Ascending aorta (tissue), 2 donors: ENCODE measurements at regions not wholly inside any gene's neighbourhood (a gene's known extent, or its start where the extent isn't known, plus 50 kb on each side); places are given as distances from the start of the nearest gene placed in this dataset.

Experiments
- DNase-seq, 2 donors: peaks; one replicate each; pipeline ENCODE4 v3.0.0-alpha.2; 2019; ENCODE audit warnings: low spot score in 2 of 2
- H3K27ac ChIP-seq, 2 donors: fragments of 200-600 bp; sonication (generic); one replicate each; pipeline ENCODE4 v1.5.1; 2016 to 2017; ENCODE audit warnings: mild to moderate bottlenecking in 1 of 2
- H3K27me3 ChIP-seq: fragments of 200-600 bp; sonication (generic); one replicate; pipeline ENCODE4 v1.5.1; 2017
- H3K36me3 ChIP-seq, 2 donors: fragments of 200-600 bp; sonication (generic); one replicate each; pipeline ENCODE4 v1.5.1; 2016
- H3K4me1 ChIP-seq, 2 donors: fragments of 200-600 bp; sonication (generic); one replicate each; pipeline ENCODE4 v1.5.1; 2016 to 2017; ENCODE audit warnings: mild to moderate bottlenecking in 1 of 2
- H3K4me3 ChIP-seq, 2 donors: fragments of 200-600 bp; sonication (generic); one replicate each; pipeline ENCODE4 v1.5.1; 2016 to 2017; ENCODE audit warnings: mild to moderate bottlenecking in 1 of 2
- H3K9me3 ChIP-seq, 2 donors: fragments of 200-600 bp; sonication (generic); one replicate each; pipeline ENCODE4 v1.5.1; 2016
- CTCF ChIP-seq, 3 experiments: fragments of 200-600 bp in 2 of 3; fragments of 450-650 bp in 1 of 3; sonication (generic) in 2 of 3; IDR thresholded peaks; one replicate each; pipeline ENCODE4 v1.5.1; 2016 to 2019; ENCODE audit warnings: antibody characterized with exemption in 3 of 3, mild to moderate bottlenecking in 1 of 3, moderate library complexity in 1 of 3
- intact Hi-C: fragments of 100-400 bp; cut with DNase I; formaldehyde crosslinking; loops from one replicate; pipeline ENCODE4 v1.15.1; 2023

DNA sequence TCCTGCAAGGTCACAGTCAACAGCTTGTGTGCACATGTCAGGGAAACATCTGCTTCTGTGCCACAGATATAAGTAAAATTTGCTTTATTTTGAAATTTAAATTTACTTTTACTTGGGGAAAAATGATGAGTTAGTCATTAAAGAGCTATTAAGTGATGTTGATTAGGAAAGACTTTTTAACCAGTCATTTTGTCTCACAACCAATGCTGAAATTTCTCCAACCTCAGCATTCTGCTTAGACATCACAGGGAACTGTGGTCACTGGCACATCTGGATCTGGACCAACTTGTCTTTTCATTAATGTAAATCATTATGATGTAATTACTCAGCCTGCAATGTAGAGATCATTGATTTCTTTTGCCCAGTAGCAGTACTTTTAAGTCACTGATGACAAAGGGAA, 301.0 kb downstream of the TTLL7 start:
- H3K4me3 ChIP-seq: no peak overlapping the region
- intact Hi-C loops: no loop called here
- TF ChIP-seq CTCF (IDR thresholded peaks at IDR 0.05): no peak
- H3K36me3 ChIP-seq: no peaks in the 10 kb centered on the region
- H3K4me1 ChIP-seq: peaks cover 0 to 6% of the 10 kb centered on the region in 2 donors
- H3K27ac ChIP-seq: no peak overlapping the region
- H3K9me3 ChIP-seq: no peaks in the 10 kb centered on the region
- no peaks in the 10 kb centered on the region for H3K27me3 ChIP-seq
- DNase-seq: no peak

- H3K27me3 ChIP-seq: no peaks in the 10 kb centered on the region
- H3K27ac ChIP-seq: no peak overlapping the region
- TF ChIP-seq CTCF (IDR thresholded peaks at IDR 0.05): no peak
Observed at GRCh38 chr1:83697220-83697619, 301.7 kb downstream of the TTLL7 start.

DNA sequence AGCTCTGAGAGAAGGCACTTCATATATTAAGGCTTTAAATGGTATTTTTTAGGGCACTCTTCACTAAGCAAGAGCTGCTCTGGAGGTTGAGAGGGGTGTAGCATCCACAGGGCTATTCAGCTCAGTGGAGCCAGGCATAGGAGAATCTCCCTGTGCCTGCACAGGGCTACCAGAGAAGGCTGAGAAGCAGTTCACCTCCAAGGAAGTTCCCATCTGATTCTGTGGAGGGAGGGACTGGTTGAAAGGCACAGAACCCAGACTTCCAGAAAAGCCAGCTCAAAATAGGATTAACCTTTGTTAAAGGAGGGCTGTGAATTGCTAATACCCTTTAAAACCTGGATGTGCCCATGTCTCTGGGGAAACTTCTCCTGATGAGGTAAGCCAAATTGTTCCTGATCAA, 304.5 kb downstream of the TTLL7 start:
- no peaks in the 10 kb centered on the region for H3K36me3 ChIP-seq
- no peak for TF ChIP-seq CTCF (IDR thresholded peaks at IDR 0.05)
- DNase-seq: no peak
- H3K9me3 ChIP-seq: no peaks in the 10 kb centered on the region
- no peak overlapping the region for H3K4me3 ChIP-seq
- H3K27ac ChIP-seq: peak overlapping the region in 1 of 2 donors; percentile 53
- intact Hi-C loops: no loop called here
- H3K27me3 ChIP-seq: no peaks in the 10 kb centered on the region
- H3K4me1 ChIP-seq: peaks cover 0 to 6% of the 10 kb centered on the region in 2 donors

More at GRCh38 chr1:83697220-83697619, 301.7 kb downstream of the TTLL7 start:
- Histone ChIP-seq H3K9me3 (no peaks in the 10 kb centered on the region), H3K4me1 (peaks cover 0 to 6% of the 10 kb centered on the region in 2 donors), H3K36me3 (no peaks in the 10 kb centered on the region), H3K4me3 (no peak overlapping the region)
- intact Hi-C loops: no loop called here
- DNase-seq: no peak

GRCh38 chr1:83693427-83694126, 305.4 kb downstream of the TTLL7 start:
- intact Hi-C loops: no loop called here
- H3K4me1 ChIP-seq: peaks cover 0 to 6% of the 10 kb centered on the region in 2 donors
- H3K4me3 ChIP-seq: peak overlapping the region in 1 of 2 donors; percentile 49
- H3K36me3 ChIP-seq: no peaks in the 10 kb centered on the region
- DNase-seq: no peak
- peak overlapping the region; percentile 53 to 59 for H3K27ac ChIP-seq
- no peaks in the 10 kb centered on the region for H3K27me3 ChIP-seq
- TF ChIP-seq CTCF (IDR thresholded peaks at IDR 0.05): no peak
- H3K9me3 ChIP-seq: no peaks in the 10 kb centered on the region

- peak overlapping the region; percentile 9 to 49 for H3K4me3 ChIP-seq
- DNase-seq: no peak
- intact Hi-C loops: no loop called here
- no peak for TF ChIP-seq CTCF (IDR thresholded peaks at IDR 0.05)
- peaks cover 0 to 6% of the 10 kb centered on the region in 2 donors for H3K4me1 ChIP-seq
- H3K27ac ChIP-seq: peak overlapping the region; percentile 53 to 59
- H3K36me3 ChIP-seq: no peaks in the 10 kb centered on the region
- no peaks in the 10 kb centered on the region for H3K9me3 ChIP-seq
- no peaks in the 10 kb centered on the region for H3K27me3 ChIP-seq
Observed at GRCh38 chr1:83692524-83693381, 306.2 kb downstream of the TTLL7 start.
